ENCODE measurements at regions not wholly inside any gene's neighbourhood (a gene's known extent, or its start where the extent isn't known, plus 50 kb on each side); places are given as distances from the start of the nearest gene placed in this dataset.
"Not testable (repeated sequence)": the region's sequence is repeated elsewhere in the genome, so short reads cannot be mapped to it uniquely, and the experiment has no call there.

GRCh38 chr2:239736358-239737143 lies 288.6 kb downstream of the NDUFA10 start:
- DNase-seq: no peak

GRCh38 chr2:239735829-239736357 lies 289.2 kb downstream of the NDUFA10 start:
- no peak for DNase-seq

- DNase-seq: no peak
These were observed 289.9 kb downstream of the NDUFA10 start for GRCh38 chr2:239735131-239735828.

GRCh38 chr2:239734436-239735005 lies 290.6 kb downstream of the NDUFA10 start:
- no peak for DNase-seq

GRCh38 chr2:239732666-239733010 lies 292.5 kb downstream of the NDUFA10 start:
- no peak for DNase-seq

GRCh38 chr2:239731998-239732665 lies 293.0 kb downstream of the NDUFA10 start:
- DNase-seq: no peak

GRCh38 chr2:239731422-239731821 lies 293.7 kb downstream of the NDUFA10 start:
- DNase-seq: no peak

- no peak for DNase-seq
These were observed 294.2 kb downstream of the NDUFA10 start for GRCh38 chr2:239730897-239731296.

GRCh38 chr2:239730567-239730882 lies 294.6 kb downstream of the NDUFA10 start:
- not testable (repeated sequence) for DNase-seq

- peak; percentile 26 for DNase-seq
These were observed 295.2 kb downstream of the NDUFA10 start for GRCh38 chr2:239729681-239730566.

GRCh38 chr2:239729151-239729550 lies 296.0 kb downstream of the NDUFA10 start:
- DNase-seq: no peak

- DNase-seq: no peak
These were observed 296.4 kb downstream of the NDUFA10 start for GRCh38 chr2:239728751-239729150.

GRCh38 chr2:239727776-239728600 lies 297.2 kb downstream of the NDUFA10 start:
- DNase-seq: no peak

- DNase-seq: no peak
These were observed 297.9 kb downstream of the NDUFA10 start for GRCh38 chr2:239727182-239727775.

GRCh38 chr2:239726631-239727181 lies 298.4 kb downstream of the NDUFA10 start:
- no peak for DNase-seq

GRCh38 chr2:239726091-239726591 lies 299.0 kb downstream of the NDUFA10 start:
- no peak for DNase-seq

GRCh38 chr2:239725551-239725890 lies 299.6 kb downstream of the NDUFA10 start:
- DNase-seq: no peak

- DNase-seq: no peak
These were observed 300.1 kb downstream of the NDUFA10 start for GRCh38 chr2:239724851-239725550.

GRCh38 chr2:239724194-239724849 lies 300.8 kb downstream of the NDUFA10 start:
- DNase-seq: no peak

All from activated CD4-positive, alpha-beta T cell treated with anti-CD3 and anti-CD28 coated beads, Interleukin-10, Interleukin-2, amounts not matched to agents 100 ng/mL and 50 ng/mL, durations not matched to agents 16 hours and 8 hours (primary cell).